HCT116 (cell line): ENCODE measurements at regions not wholly inside any gene's neighbourhood (a gene's known extent, or its start where the extent isn't known, plus 50 kb on each side); places are given as distances from the start of the nearest gene placed in this dataset.

Experiments
- EZH2 ChIP-seq: fragments of 200-600 bp; sonication (generic); IDR thresholded peaks from 2 replicates; pipeline ENCODE4 v1.6.1; 2017; ENCODE audit warnings: antibody characterized with exemption, mixed run types
- POLR2A ChIP-seq: IDR thresholded peaks from 2 replicates; pipeline ENCODE4 v1.7.0; 2011; ENCODE audit warnings: borderline replicate concordance; ENCODE audit not compliant: insufficient read depth, insufficient read length; ENCODE audit errors: extremely low read depth
- POLR2AphosphoS5 ChIP-seq: IDR thresholded peaks from 2 replicates; pipeline ENCODE4 v1.6.1; 2011; ENCODE audit warnings: mild to moderate bottlenecking, low read depth, low read length, moderate library complexity
- SP1 ChIP-seq: IDR thresholded peaks from 2 replicates; pipeline ENCODE4 v1.6.1; 2012; ENCODE audit warnings: low read depth
- TCF7L2 ChIP-seq: IDR thresholded peaks from 2 replicates; pipeline ENCODE4 v1.7.0; 2011; ENCODE audit warnings: borderline replicate concordance, inconsistent platforms; ENCODE audit not compliant: insufficient read depth, insufficient read length; ENCODE audit errors: extremely low read depth
- TF ChIP-seq, protein P1 (sequence below), 3 experiments: fragments of 200-600 bp in 1 of 3; sonication (generic) in 1 of 3; IDR thresholded peaks in 2 of 3; conservative IDR thresholded peaks in 1 of 3; 2 replicates each; pipeline ENCODE4 v1.5.1; 2012 to 2017; ENCODE audit warnings: low read depth in 2 of 3, low read length in 2 of 3, antibody characterized with exemption in 1 of 3, borderline replicate concordance in 1 of 3, control low read depth in 1 of 3, mild to moderate bottlenecking in 1 of 3, mixed read lengths in 1 of 3, mixed run types in 1 of 3, moderate library complexity in 1 of 3; ENCODE audit not compliant: insufficient read depth in 1 of 3
- TF ChIP-seq, protein P2 (sequence below): IDR thresholded peaks from 2 replicates; pipeline ENCODE4 v1.6.1; 2012

DNA sequence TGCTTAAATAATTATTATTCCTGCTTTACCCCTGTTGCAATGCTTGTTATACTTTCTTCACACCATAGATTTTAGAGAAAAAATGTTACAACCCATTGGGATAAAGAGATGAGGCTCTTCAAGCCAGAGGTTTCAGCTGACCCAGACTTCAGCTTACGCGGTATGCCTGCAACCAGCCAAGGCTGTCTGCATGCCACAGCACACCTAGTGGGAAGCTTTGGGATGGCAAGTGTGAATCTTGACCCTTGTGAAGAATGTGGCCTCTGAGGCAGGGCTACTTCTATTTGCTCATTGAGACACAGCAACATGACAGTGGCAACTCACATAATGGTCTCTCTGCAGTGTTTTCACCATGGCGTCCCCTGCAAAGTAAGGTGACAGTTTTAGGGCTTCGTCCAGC, 193.9 kb upstream of the PIRT start:
- TF ChIP-seq, protein P1, sequence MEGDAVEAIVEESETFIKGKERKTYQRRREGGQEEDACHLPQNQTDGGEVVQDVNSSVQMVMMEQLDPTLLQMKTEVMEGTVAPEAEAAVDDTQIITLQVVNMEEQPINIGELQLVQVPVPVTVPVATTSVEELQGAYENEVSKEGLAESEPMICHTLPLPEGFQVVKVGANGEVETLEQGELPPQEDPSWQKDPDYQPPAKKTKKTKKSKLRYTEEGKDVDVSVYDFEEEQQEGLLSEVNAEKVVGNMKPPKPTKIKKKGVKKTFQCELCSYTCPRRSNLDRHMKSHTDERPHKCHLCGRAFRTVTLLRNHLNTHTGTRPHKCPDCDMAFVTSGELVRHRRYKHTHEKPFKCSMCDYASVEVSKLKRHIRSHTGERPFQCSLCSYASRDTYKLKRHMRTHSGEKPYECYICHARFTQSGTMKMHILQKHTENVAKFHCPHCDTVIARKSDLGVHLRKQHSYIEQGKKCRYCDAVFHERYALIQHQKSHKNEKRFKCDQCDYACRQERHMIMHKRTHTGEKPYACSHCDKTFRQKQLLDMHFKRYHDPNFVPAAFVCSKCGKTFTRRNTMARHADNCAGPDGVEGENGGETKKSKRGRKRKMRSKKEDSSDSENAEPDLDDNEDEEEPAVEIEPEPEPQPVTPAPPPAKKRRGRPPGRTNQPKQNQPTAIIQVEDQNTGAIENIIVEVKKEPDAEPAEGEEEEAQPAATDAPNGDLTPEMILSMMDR (IDR thresholded peaks at IDR 0.05 in 2 of 3, conservative IDR thresholded peaks at IDR 0.05 in 1 of 3; ENCODE audit: borderline replicate concordance in 1 of 3, insufficient read depth in 1 of 3, low read depth in 2 of 3, low read length in 2 of 3), result peak in 2 of 3 experiments; percentile 31 to 33; a peak in 3 of 6 replicates
- TF ChIP-seq EZH2 (no peak), SP1 (no peak), POLR2A (no peak), POLR2AphosphoS5 (no peak), TCF7L2 (no peak)
- TF ChIP-seq, protein P2, sequence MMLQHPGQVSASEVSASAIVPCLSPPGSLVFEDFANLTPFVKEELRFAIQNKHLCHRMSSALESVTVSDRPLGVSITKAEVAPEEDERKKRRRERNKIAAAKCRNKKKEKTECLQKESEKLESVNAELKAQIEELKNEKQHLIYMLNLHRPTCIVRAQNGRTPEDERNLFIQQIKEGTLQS, result no peak
